GM23338 (cell line): ENCODE measurements at regions not wholly inside any gene's neighbourhood (a gene's known extent, or its start where the extent isn't known, plus 50 kb on each side); places are given as distances from the start of the nearest gene placed in this dataset.

ENCODE experiments used
- ATAC-seq: fragments of 200-7000 bp; cut with Tn5 transposase; 3 replicates; pipeline ENCODE4 v1.9.1; 2020
- DNase-seq: peaks from one replicate; pipeline ENCODE4 v3.0.0-alpha.2; 2015; ENCODE audit warnings: low spot score
- H2AFZ ChIP-seq: fragments of 200-600 bp; sonication (generic); 2 replicates; pipeline ENCODE4 v1.8.0; 2016; ENCODE audit warnings: antibody characterized with exemption, mild to moderate bottlenecking, moderate library complexity
- H3F3A ChIP-seq: fragments of 200-600 bp; sonication (generic); replicated peaks from 2 replicates; pipeline ENCODE4 v1.8.0; 2017; ENCODE audit warnings: antibody characterized with exemption, mixed run types, low read depth
- H3K27ac ChIP-seq: fragments of 200-600 bp; sonication (generic); 2 replicates; pipeline ENCODE4 v1.6.1; 2016; ENCODE audit warnings: low read depth
- H3K27me3 ChIP-seq: fragments of 200-600 bp; sonication (generic); 2 replicates; pipeline ENCODE4 v1.8.0; 2016; ENCODE audit warnings: mild to moderate bottlenecking, mixed run types, moderate library complexity; ENCODE audit not compliant: insufficient read depth
- H3K36me3 ChIP-seq: fragments of 200-600 bp; sonication (generic); 2 replicates; pipeline ENCODE4 v1.8.0; 2016; ENCODE audit warnings: mild to moderate bottlenecking; ENCODE audit not compliant: insufficient read depth
- H3K4me1 ChIP-seq: fragments of 200-600 bp; sonication (generic); 2 replicates; pipeline ENCODE4 v1.8.0; 2016; ENCODE audit warnings: mild to moderate bottlenecking, moderate library complexity; ENCODE audit not compliant: insufficient read depth
- H3K4me2 ChIP-seq: fragments of 200-600 bp; sonication (generic); 2 replicates; pipeline ENCODE4 v1.7.1; 2017; ENCODE audit warnings: mixed run types
- H3K4me3 ChIP-seq: fragments of 200-600 bp; sonication (generic); 2 replicates; pipeline ENCODE4 v1.6.1; 2016; ENCODE audit warnings: mixed run types
- H3K79me2 ChIP-seq: fragments of 200-600 bp; sonication (generic); replicated peaks from 2 replicates; pipeline ENCODE4 v1.8.0; 2017; ENCODE audit warnings: mild to moderate bottlenecking; ENCODE audit not compliant: insufficient read depth
- H3K9me2 ChIP-seq: fragments of 200-600 bp; sonication (generic); 2 replicates; pipeline ENCODE4 v1.8.0; 2017; ENCODE audit not compliant: insufficient read depth
- H4K20me1 ChIP-seq: fragments of 200-600 bp; sonication (generic); replicated peaks from 2 replicates; pipeline ENCODE4 v1.8.0; 2017; ENCODE audit warnings: mild to moderate bottlenecking; ENCODE audit not compliant: insufficient read depth
- H3K27ac Mint-ChIP-seq: 2 replicates; pipeline ENCODE4 v1.8.0; 2020; ENCODE audit warnings: inconsistent platforms, mild to moderate bottlenecking, moderate library complexity, mixed read lengths
- H3K27me3 Mint-ChIP-seq: 3 replicates; pipeline ENCODE4 v1.8.0; 2022; ENCODE audit warnings: low read depth, mild to moderate bottlenecking, moderate library complexity, mixed read lengths, inconsistent platforms; ENCODE audit not compliant: insufficient read depth, poor library complexity
- H3K36me3 Mint-ChIP-seq: 3 replicates; pipeline ENCODE4 v1.8.0; 2021; ENCODE audit warnings: low read depth, mild to moderate bottlenecking, inconsistent platforms, moderate library complexity, mixed read lengths
- H3K4me1 Mint-ChIP-seq: 3 replicates; pipeline ENCODE4 v1.8.0; 2020; ENCODE audit warnings: mild to moderate bottlenecking, inconsistent platforms, mixed read lengths
- H3K4me3 Mint-ChIP-seq: 3 replicates; pipeline ENCODE4 v1.8.0; 2021; ENCODE audit warnings: moderate library complexity, mild to moderate bottlenecking, inconsistent platforms, mixed read lengths
- H3K9me3 Mint-ChIP-seq: 3 replicates; pipeline ENCODE4 v1.8.0; 2020; ENCODE audit warnings: moderate library complexity, mild to moderate bottlenecking, inconsistent platforms, mixed read lengths
- CREB1 ChIP-seq: fragments of 250-450 bp; sonication (Bioruptor Pico); IDR thresholded peaks from 2 replicates; pipeline ENCODE4 v1.5.0; 2020; ENCODE audit warnings: low read depth, mild to moderate bottlenecking, moderate library complexity
- ETS1 ChIP-seq: IDR thresholded peaks from 2 replicates; pipeline ENCODE4 v1.6.1; 2016; ENCODE audit warnings: antibody characterized with exemption
- EZH2 ChIP-seq: fragments of 200-600 bp; sonication (generic); IDR thresholded peaks from one replicate; pipeline ENCODE4 v1.8.0; 2017; ENCODE audit warnings: antibody characterized with exemption, mild to moderate bottlenecking, low read depth; ENCODE audit not compliant: unreplicated experiment
- JUNB ChIP-seq: IDR thresholded peaks from one replicate; pipeline ENCODE4 v1.6.1; 2016; ENCODE audit warnings: antibody characterized with exemption; ENCODE audit not compliant: unreplicated experiment
- NANOG ChIP-seq: IDR thresholded peaks from 2 replicates; pipeline ENCODE4 v1.6.1; 2016; ENCODE audit warnings: antibody characterized with exemption, borderline replicate concordance
- POLR2AphosphoS5 ChIP-seq: IDR thresholded peaks from 2 replicates; pipeline ENCODE4 v1.6.1; 2016; ENCODE audit warnings: antibody characterized with exemption, low read depth
- REST ChIP-seq: IDR thresholded peaks from one replicate; pipeline ENCODE4 v1.6.1; 2018; ENCODE audit warnings: antibody characterized with exemption; ENCODE audit not compliant: unreplicated experiment
- STAT1 ChIP-seq: IDR thresholded peaks from one replicate; pipeline ENCODE4 v1.6.1; 2016; ENCODE audit warnings: antibody characterized with exemption; ENCODE audit not compliant: unreplicated experiment
- ZNF114 ChIP-seq: fragments of 250-450 bp; sonication (Bioruptor Pico); IDR thresholded peaks from 2 replicates; pipeline ENCODE4 v1.5.0; 2020; ENCODE audit warnings: mild to moderate bottlenecking, moderate library complexity
- ZNF331 ChIP-seq: fragments of 250-450 bp; sonication (Bioruptor Pico); IDR thresholded peaks from 2 replicates; pipeline ENCODE4 v1.5.0; 2020; ENCODE audit warnings: low read depth, mild to moderate bottlenecking, moderate library complexity
- ZNF462 ChIP-seq: fragments of 250-450 bp; sonication (Bioruptor Pico); IDR thresholded peaks from 2 replicates; pipeline ENCODE4 v1.5.0; 2020; ENCODE audit warnings: mild to moderate bottlenecking, moderate library complexity

GRCh38 chr2:83756219-83756618 lies 702.9 kb downstream of the SUCLG1 start:
- Mint-ChIP-seq H3K36me3 (peaks cover 9% of the 10 kb centered on the region; the same call in 2 of the 3 replicates), H3K9me3 (peaks cover 15% of the 10 kb centered on the region; the same call in 2 of the 3 replicates), H3K4me1 (no peaks in the 10 kb centered on the region), H3K4me3 (no peak overlapping the region), H3K27ac (no peak overlapping the region), H3K27me3 (no peaks in the 10 kb centered on the region)
- Histone ChIP-seq H2AFZ (no peak overlapping the region), H3F3A (no peaks in the 10 kb centered on the region), H3K79me2 (no peaks in the 10 kb centered on the region), H4K20me1 (no peaks in the 10 kb centered on the region), H3K4me3 (no peak overlapping the region), H3K36me3 (no peaks in the 10 kb centered on the region), H3K4me1 (no peaks in the 10 kb centered on the region), H3K27me3 (no peaks in the 10 kb centered on the region), H3K27ac (no peak overlapping the region), H3K9me2 (no peaks in the 10 kb centered on the region), H3K4me2 (no peak overlapping the region)
- ATAC-seq (no peak), DNase-seq (no peak)
- no peak for TF ChIP-seq POLR2AphosphoS5
- no peak for TF ChIP-seq ZNF331
- TF ChIP-seq ETS1: no peak
- no peak for TF ChIP-seq CREB1 (CRISPR knock-in tag)
- no peak for TF ChIP-seq ZNF462 (CRISPR knock-in tag)

- no peak for DNase-seq
- Histone ChIP-seq H3K79me2 (no peaks in the 10 kb centered on the region), H3K4me1 (peaks cover 18% of the 10 kb centered on the region), H3K36me3 (no peaks in the 10 kb centered on the region), H2AFZ (no peak overlapping the region), H3K9me2 (peaks cover 3% of the 10 kb centered on the region; the same call in 1 of the 2 replicates), H4K20me1 (no peaks in the 10 kb centered on the region), H3K27ac (no peak overlapping the region), H3K27me3 (no peaks in the 10 kb centered on the region), H3K4me3 (no peak overlapping the region), H3F3A (no peaks in the 10 kb centered on the region), H3K4me2 (no peak overlapping the region)
- Mint-ChIP-seq H3K4me1 (peaks cover 24% of the 10 kb centered on the region), H3K9me3 (peaks cover 4% of the 10 kb centered on the region; the same call in 2 of the 3 replicates), H3K36me3 (0 out of 3 replicates have a peak, but pooled peaks cover 4% of the 10 kb centered on the region), H3K27me3 (peaks cover 4% of the 10 kb centered on the region), H3K4me3 (no peak overlapping the region), H3K27ac (no peak overlapping the region)
- ATAC-seq: no peak
- TF ChIP-seq JUNB (no peak), STAT1 (no peak), NANOG (no peak), ZNF114 (CRISPR knock-in tag) (no peak), ETS1 (no peak), CREB1 (CRISPR knock-in tag) (no peak), REST (no peak), EZH2 (no peak), ZNF331 (no peak)
These were observed 711.9 kb downstream of the SUCLG1 start for GRCh38 chr2:83747141-83747540.
